HEK293 (cell line): ENCODE measurements at regions not wholly inside any gene's neighbourhood (a gene's known extent, or its start where the extent isn't known, plus 50 kb on each side); places are given as distances from the start of the nearest gene placed in this dataset.

Experiments
- YY1 ChIP-seq: fragments of 450-650 bp; formaldehyde crosslinking; IDR thresholded peaks from 2 replicates; pipeline ENCODE4 v1.5.1; 2018; ENCODE audit warnings: missing biosample characterization, missing genetic modification characterization
- ZNF274 ChIP-seq, 2 experiments: fragments of 200-500 bp in 1 of 2; fragments of 450-650 bp in 1 of 2; sonication (Bioruptor generic) in 1 of 2; formaldehyde crosslinking in 1 of 2; IDR thresholded peaks; 2 replicates each; pipeline versions ENCODE4 v1.5.1 to v1.6.1; 2014 to 2016; ENCODE audit warnings: borderline replicate concordance in 1 of 2, inconsistent platforms in 1 of 2, low read length in 1 of 2, missing biosample characterization in 1 of 2, missing genetic modification characterization in 1 of 2
- ZNF292 ChIP-seq: fragments of 450-650 bp; formaldehyde crosslinking; IDR thresholded peaks from 2 replicates; pipeline ENCODE4 v1.5.1; 2016; ENCODE audit warnings: low read depth, missing biosample characterization, missing genetic modification characterization, borderline replicate concordance
- ZNF426 ChIP-seq: fragments of 450-650 bp; formaldehyde crosslinking; IDR thresholded peaks from 2 replicates; pipeline ENCODE4 v1.5.1; 2017; ENCODE audit warnings: missing biosample characterization, missing genetic modification characterization, mild to moderate bottlenecking, inconsistent platforms, moderate library complexity
- ZNF558 ChIP-seq: fragments of 450-650 bp; formaldehyde crosslinking; IDR thresholded peaks from 2 replicates; pipeline ENCODE4 v1.5.1; 2016; ENCODE audit warnings: missing biosample characterization, missing genetic modification characterization
- TF ChIP-seq, protein P1 (sequence below): fragments of 450-650 bp; formaldehyde crosslinking; IDR thresholded peaks from 2 replicates; pipeline ENCODE4 v1.5.1; 2016; ENCODE audit warnings: missing biosample characterization, missing genetic modification characterization

DNA sequence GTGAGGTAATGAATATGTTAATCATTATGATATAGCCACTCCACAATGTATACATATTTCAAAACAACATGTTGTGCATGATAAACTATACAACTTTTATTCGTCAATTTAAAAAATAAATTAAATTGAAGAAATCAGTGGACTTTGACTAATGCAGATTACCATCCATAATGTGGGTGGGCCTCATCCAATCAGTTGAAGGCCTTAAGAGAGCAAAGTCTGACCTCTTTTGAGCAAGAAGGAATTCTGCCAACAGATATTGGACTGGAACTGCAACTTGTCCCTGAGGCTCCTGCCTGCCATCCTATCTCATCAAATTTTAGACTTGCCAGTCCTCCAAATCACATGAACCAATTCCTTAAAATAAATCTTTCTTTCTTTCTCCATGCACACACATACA, 57.4 kb upstream of the SLC16A2 start:
- TF ChIP-seq ZNF274 (IDR thresholded peaks at IDR 0.05; ENCODE audit: low read length) = no peak
- TF ChIP-seq ZNF274 (tag by site-specific recombination; IDR thresholded peaks at IDR 0.05; ENCODE audit: borderline replicate concordance) = no peak
- no peak for TF ChIP-seq ZNF558 (tag by site-specific recombination)
- TF ChIP-seq, protein P1, sequence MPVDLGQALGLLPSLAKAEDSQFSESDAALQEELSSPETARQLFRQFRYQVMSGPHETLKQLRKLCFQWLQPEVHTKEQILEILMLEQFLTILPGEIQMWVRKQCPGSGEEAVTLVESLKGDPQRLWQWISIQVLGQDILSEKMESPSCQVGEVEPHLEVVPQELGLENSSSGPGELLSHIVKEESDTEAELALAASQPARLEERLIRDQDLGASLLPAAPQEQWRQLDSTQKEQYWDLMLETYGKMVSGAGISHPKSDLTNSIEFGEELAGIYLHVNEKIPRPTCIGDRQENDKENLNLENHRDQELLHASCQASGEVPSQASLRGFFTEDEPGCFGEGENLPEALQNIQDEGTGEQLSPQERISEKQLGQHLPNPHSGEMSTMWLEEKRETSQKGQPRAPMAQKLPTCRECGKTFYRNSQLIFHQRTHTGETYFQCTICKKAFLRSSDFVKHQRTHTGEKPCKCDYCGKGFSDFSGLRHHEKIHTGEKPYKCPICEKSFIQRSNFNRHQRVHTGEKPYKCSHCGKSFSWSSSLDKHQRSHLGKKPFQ (tag by site-specific recombination) = no peak
- no peak for TF ChIP-seq ZNF426 (tag by site-specific recombination)
- TF ChIP-seq YY1 (tag by site-specific recombination) = no peak
- no peak for TF ChIP-seq ZNF292 (tag by site-specific recombination)
